ENCODE measurements at regions not wholly inside any gene's neighbourhood (a gene's known extent, or its start where the extent isn't known, plus 50 kb on each side); places are given as distances from the start of the nearest gene placed in this dataset.

- TF ChIP-seq CTCF (IDR thresholded peaks at IDR 0.05; ENCODE audit: borderline replicate concordance, extremely low read depth, low read length, poor library complexity, severe bottlenecking) (no peak), EZH2 (IDR thresholded peaks at IDR 0.05; ENCODE audit: borderline replicate concordance, low read depth, low read length, severe bottlenecking) (no peak)
Measured at GRCh38 chr14:65302571-65303189, 109.8 kb upstream of the FUT8 start.

Data from DND-41 (cell line).